Ovary (tissue), 7 donors: ENCODE measurements at regions not wholly inside any gene's neighbourhood (a gene's known extent, or its start where the extent isn't known, plus 50 kb on each side); places are given as distances from the start of the nearest gene placed in this dataset.

Experiments used
- DNase-seq, 5 donors: peaks; one replicate each; pipeline ENCODE4 v3.0.0-alpha.2; 2019 to 2020
- H3K27ac ChIP-seq, 2 donors: fragments of 200-600 bp; one replicate each; pipeline versions ENCODE4 v1.5.1 to v1.8.0; 2019 to 2022
- H3K27me3 ChIP-seq: fragments of 200-600 bp; one replicate; pipeline ENCODE4 v1.8.0; 2022
- H3K36me3 ChIP-seq: fragments of 200-600 bp; sonication (generic); one replicate; pipeline ENCODE4 v1.5.1; 2019
- H3K4me1 ChIP-seq: one replicate; pipeline ENCODE4 v1.8.1; 2013; ENCODE audit warnings: mild to moderate bottlenecking, moderate library complexity; ENCODE audit not compliant: insufficient read depth
- H3K4me3 ChIP-seq: fragments of 200-600 bp; sonication (generic); one replicate; pipeline ENCODE4 v1.5.1; 2017
- H3K9me3 ChIP-seq, 2 donors: fragments of 200-600 bp in 1 of 2; sonication (generic) in 1 of 2; one replicate each; pipeline versions ENCODE4 v1.5.1 to v1.8.1; 2013 to 2019; ENCODE audit warnings: mild to moderate bottlenecking in 1 of 2, moderate library complexity in 1 of 2
- EP300 ChIP-seq: sonication (generic); formaldehyde crosslinking; IDR thresholded peaks from one replicate; pipeline ENCODE4 v1.6.1; 2017; ENCODE audit warnings: antibody characterized with exemption
- POLR2A ChIP-seq: fragments of 450-650 bp; IDR thresholded peaks from one replicate; pipeline ENCODE4 v1.6.1; 2017; ENCODE audit warnings: antibody characterized with exemption, mild to moderate bottlenecking, moderate library complexity
- WGBS, 3 donors: extraction: QIAGEN DNeasy Blood & Tissue Kit in 1 of 3; methylation state at CpG; one replicate each; pipeline versions ENCODE4 v1.1.5 to v1.1.7; 2013 to 2017; 5-methylcytosine and 5-hydroxymethylcytosine counted together
- intact Hi-C, 4 donors: fragments of 100-400 bp; cut with DNase I; formaldehyde crosslinking; loops; one replicate each; pipeline versions ENCODE4 v1.11.0 to v1.15.1; 2022 to 2023
- TF ChIP-seq, protein P1 (sequence below), 3 donors: fragments of 450-650 bp in 2 of 3; fragments of 200-600 bp in 1 of 3; IDR thresholded peaks; one replicate each; pipeline versions ENCODE4 v1.5.1 to v1.8.0; 2016 to 2022; ENCODE audit warnings: antibody characterized with exemption in 3 of 3, mild to moderate bottlenecking in 1 of 3
- donor health status: DM: no; HTN: no; CAD: no; lungs with moderate emphysema.
- donor health status: DM: no; HTN: no; CAD: no.
- donor health status: Bipolar disorder and iron deficiency.
- donor health status: DM: no; HTN: no; CAD: no.
- donor health status: DM: yes; HTN: yes; CAD: no.

DNA sequence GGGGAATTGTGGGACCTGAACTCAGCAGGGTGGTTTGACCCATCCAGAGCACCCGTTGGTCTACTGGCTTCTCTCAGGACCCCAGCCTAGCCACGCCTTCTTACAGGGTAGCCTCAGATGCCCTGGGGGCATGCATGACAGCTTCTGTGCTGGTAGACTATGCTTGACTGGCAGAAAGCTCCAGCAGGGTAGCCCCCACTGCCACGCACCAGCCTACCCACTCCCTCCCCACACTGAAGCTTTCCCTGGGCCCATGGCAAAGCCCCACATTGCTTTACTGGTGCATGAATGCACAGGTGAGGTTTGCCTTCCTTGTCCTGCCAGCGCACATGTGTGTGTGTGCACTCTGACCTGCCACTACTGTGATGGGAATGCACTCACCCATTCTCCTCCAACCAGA is 772.2 kb downstream of the LRFN5 start:
- no peak for DNase-seq
- Histone ChIP-seq H3K4me1 (no peaks in the 10 kb centered on the region), H3K36me3 (no peaks in the 10 kb centered on the region), H3K9me3 (no peaks in the 10 kb centered on the region), H3K27ac (no peak overlapping the region), H3K27me3 (no peaks in the 10 kb centered on the region), H3K4me3 (no peak overlapping the region)
- intact Hi-C loops: no loop called here
- TF ChIP-seq EP300 (no peak), POLR2A (no peak)
- TF ChIP-seq, protein P1, sequence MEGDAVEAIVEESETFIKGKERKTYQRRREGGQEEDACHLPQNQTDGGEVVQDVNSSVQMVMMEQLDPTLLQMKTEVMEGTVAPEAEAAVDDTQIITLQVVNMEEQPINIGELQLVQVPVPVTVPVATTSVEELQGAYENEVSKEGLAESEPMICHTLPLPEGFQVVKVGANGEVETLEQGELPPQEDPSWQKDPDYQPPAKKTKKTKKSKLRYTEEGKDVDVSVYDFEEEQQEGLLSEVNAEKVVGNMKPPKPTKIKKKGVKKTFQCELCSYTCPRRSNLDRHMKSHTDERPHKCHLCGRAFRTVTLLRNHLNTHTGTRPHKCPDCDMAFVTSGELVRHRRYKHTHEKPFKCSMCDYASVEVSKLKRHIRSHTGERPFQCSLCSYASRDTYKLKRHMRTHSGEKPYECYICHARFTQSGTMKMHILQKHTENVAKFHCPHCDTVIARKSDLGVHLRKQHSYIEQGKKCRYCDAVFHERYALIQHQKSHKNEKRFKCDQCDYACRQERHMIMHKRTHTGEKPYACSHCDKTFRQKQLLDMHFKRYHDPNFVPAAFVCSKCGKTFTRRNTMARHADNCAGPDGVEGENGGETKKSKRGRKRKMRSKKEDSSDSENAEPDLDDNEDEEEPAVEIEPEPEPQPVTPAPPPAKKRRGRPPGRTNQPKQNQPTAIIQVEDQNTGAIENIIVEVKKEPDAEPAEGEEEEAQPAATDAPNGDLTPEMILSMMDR (IDR thresholded peaks at IDR 0.05): no peak
- 89 to 95% (median 94%) methylated on average over 4 of the region's 4 CpGs for WGBS, 3 donors

DNA sequence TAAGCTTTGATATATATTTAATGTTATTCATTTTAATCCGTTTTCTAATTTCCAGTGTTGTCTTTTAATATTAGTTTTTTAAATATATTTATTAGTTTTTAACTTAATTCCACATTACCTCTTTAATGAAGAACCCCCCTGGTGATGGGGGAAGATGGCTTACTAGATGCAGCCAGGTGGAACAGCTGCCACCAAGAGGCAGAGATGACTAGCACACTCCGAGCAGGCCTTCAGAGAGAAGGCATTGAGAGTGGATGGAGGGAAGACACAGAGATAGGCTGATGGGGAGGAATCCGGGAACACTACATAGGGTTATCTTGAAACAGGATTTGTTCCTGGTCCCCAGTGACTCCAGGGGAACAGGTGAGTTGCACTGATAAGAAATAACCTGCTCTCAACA is 771.6 kb downstream of the LRFN5 start:
- 86% methylated on average over 3 of the region's 3 CpGs for WGBS, 3 donors
- no peak for DNase-seq
- Histone ChIP-seq H3K4me3 (no peak overlapping the region), H3K4me1 (no peaks in the 10 kb centered on the region), H3K27me3 (no peaks in the 10 kb centered on the region), H3K36me3 (no peaks in the 10 kb centered on the region), H3K9me3 (no peaks in the 10 kb centered on the region), H3K27ac (no peak overlapping the region)
- intact Hi-C loops: no loop called here
- TF ChIP-seq POLR2A (no peak), EP300 (no peak)
- TF ChIP-seq, protein P1 (IDR thresholded peaks at IDR 0.05): no peak

DNA sequence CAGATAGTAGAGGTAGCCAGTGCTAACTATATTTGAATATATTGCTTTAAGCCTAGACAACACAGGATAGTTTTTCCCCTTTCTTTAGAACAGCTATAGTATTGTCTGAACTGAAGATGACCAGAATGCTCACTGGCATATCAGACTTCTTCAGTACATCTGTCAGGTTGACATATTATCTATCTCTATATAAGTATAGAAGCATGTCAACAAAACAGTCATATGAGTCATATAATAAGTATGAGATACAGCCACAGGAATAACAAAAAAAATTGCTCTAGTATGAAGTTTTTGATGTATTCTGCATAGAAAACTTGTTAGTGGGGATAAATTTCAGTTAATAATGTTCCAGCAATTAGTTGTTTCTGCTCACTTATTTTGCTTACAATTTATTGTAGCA is 767.7 kb downstream of the LRFN5 start:
- intact Hi-C loops: no loop called here
- no peak overlapping the region for H3K27ac ChIP-seq
- DNase-seq: no peak
- no peaks in the 10 kb centered on the region for H3K27me3 ChIP-seq
- no peaks in the 10 kb centered on the region for H3K9me3 ChIP-seq
- H3K4me3 ChIP-seq: no peak overlapping the region
- H3K4me1 ChIP-seq: no peaks in the 10 kb centered on the region
- TF ChIP-seq POLR2A (no peak), EP300 (no peak)
- TF ChIP-seq, protein P1 (IDR thresholded peaks at IDR 0.05): no peak
- H3K36me3 ChIP-seq: no peaks in the 10 kb centered on the region

DNA sequence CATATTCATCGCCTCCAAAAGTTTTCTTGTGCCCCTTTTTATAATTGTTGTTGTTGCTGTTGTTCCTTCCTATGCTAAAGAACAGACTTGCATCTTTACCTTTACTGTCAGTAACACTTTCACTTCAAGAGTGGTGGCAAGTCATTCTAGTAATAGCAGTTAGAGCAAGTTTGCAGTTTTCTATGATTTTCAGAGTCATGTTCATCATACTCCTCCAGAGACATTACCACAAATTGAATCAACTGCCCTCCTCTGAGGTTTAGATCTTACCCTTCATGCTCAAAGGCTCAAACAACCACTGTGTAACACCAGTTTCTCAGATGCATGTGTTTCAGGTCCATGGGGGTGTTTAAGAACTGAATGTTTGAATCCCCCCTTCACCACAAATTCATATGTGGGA is 763.4 kb downstream of the LRFN5 start:
- TF ChIP-seq, protein P1 (IDR thresholded peaks at IDR 0.05): no peak
- no peak for TF ChIP-seq EP300
- no peak for TF ChIP-seq POLR2A
- Histone ChIP-seq H3K27me3 (no peaks in the 10 kb centered on the region), H3K27ac (no peak overlapping the region), H3K4me1 (no peaks in the 10 kb centered on the region), H3K36me3 (no peaks in the 10 kb centered on the region), H3K4me3 (no peak overlapping the region), H3K9me3 (no peaks in the 10 kb centered on the region)
- 89 to 96% (median 91%) methylated on average over 1 of the region's 1 CpG for WGBS, 3 donors
- no peak for DNase-seq
- intact Hi-C loops: no loop called here

DNA sequence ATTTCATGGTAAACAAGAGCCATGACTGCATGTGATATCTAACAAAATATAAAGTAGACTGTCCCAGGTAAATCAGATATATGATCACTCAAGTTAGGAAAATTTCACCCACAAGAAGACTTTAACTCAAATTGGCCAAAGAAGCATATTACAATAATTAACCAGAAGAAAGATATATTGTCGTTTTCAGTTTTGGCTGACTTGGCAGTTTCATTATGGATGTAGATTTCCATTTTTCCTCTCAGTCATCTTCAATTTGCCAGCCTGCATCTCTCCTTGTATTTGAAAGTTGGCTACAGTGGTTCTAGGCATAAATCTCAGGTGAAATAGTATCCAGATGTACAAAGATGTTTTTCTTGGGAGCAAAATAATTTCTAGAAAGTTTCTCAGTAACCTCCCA is 761.6 kb downstream of the LRFN5 start:
- no peak for DNase-seq

More for the DNA sequence above, 761.6 kb downstream of the LRFN5 start:
- H3K9me3 ChIP-seq: no peaks in the 10 kb centered on the region
- TF ChIP-seq EP300 (no peak), POLR2A (no peak)
- TF ChIP-seq, protein P1 (IDR thresholded peaks at IDR 0.05): no peak
- no peak overlapping the region for H3K4me3 ChIP-seq
- no peak overlapping the region for H3K27ac ChIP-seq
- no peaks in the 10 kb centered on the region for H3K36me3 ChIP-seq
- no peaks in the 10 kb centered on the region for H3K27me3 ChIP-seq
- H3K4me1 ChIP-seq: no peaks in the 10 kb centered on the region
- intact Hi-C loops: no loop called here
- 35 to 48% (median 40%) methylated on average over 1 of the region's 1 CpG for WGBS, 3 donors
